ENCODE measurements at regions not wholly inside any gene's neighbourhood (a gene's known extent, or its start where the extent isn't known, plus 50 kb on each side); places are given as distances from the start of the nearest gene placed in this dataset.

DNA sequence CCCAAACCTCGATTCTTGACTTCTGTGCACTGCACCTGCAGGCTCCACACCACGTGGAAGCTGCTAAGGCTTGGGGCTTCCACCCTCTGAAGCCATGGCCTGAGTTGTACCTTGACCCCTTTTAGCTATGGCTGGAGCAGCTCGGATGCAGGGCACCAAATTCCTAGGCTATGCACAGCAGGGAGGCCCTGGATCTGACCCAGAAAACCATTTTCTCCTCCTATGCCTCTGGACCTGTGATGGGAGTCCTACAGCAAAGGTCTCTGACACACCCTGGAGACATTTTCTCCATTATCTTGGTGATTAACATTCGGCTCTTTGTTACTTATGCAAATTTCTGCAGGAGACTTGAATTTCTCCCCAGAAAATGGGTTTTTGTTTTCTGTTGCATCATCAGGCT, 309.2 kb upstream of the DDI1 start:
- TF ChIP-seq OSR1 (CRISPR knock-in tag; IDR thresholded peaks at IDR 0.05) (no peak), ZNF8 (CRISPR knock-in tag; IDR thresholded peaks at IDR 0.05) (no peak), PATZ1 (CRISPR knock-in tag; IDR thresholded peaks at IDR 0.05; ENCODE audit: borderline replicate concordance) (no peak), TOX (CRISPR knock-in tag; IDR thresholded peaks at IDR 0.05; ENCODE audit: borderline replicate concordance) (no peak)
